ENCODE measurements at regions not wholly inside any gene's neighbourhood (a gene's known extent, or its start where the extent isn't known, plus 50 kb on each side); places are given as distances from the start of the nearest gene placed in this dataset.

- Histone ChIP-seq H3K36me3 (ENCODE audit: control insufficient read depth in 2 of 3, insufficient read depth in 3 of 3, low read length in 3 of 3) (no peaks in the 10 kb centered on the region), H3K27ac (ENCODE audit: low read depth in 2 of 2, low read length in 2 of 2) (no peak overlapping the region), H3K9me3 (ENCODE audit: control insufficient read depth in 2 of 3, insufficient read depth in 1 of 3, low read length in 3 of 3) (no peaks in the 10 kb centered on the region), H3K9ac (ENCODE audit: low read length in 3 of 3) (no peak overlapping the region), H3K4me3 (ENCODE audit: low read length in 3 of 3) (no peak overlapping the region), H3K27me3 (ENCODE audit: control insufficient read depth, insufficient read depth, low read length) (no peaks in the 10 kb centered on the region), H3K4me1 (ENCODE audit: control insufficient read depth in 2 of 3, insufficient read depth in 2 of 3, low read depth in 1 of 3, low read length in 3 of 3) (no peaks in the 10 kb centered on the region)
- intact Hi-C loops (cut with DNase I): no loop called here
- TF ChIP-seq, protein P1, sequence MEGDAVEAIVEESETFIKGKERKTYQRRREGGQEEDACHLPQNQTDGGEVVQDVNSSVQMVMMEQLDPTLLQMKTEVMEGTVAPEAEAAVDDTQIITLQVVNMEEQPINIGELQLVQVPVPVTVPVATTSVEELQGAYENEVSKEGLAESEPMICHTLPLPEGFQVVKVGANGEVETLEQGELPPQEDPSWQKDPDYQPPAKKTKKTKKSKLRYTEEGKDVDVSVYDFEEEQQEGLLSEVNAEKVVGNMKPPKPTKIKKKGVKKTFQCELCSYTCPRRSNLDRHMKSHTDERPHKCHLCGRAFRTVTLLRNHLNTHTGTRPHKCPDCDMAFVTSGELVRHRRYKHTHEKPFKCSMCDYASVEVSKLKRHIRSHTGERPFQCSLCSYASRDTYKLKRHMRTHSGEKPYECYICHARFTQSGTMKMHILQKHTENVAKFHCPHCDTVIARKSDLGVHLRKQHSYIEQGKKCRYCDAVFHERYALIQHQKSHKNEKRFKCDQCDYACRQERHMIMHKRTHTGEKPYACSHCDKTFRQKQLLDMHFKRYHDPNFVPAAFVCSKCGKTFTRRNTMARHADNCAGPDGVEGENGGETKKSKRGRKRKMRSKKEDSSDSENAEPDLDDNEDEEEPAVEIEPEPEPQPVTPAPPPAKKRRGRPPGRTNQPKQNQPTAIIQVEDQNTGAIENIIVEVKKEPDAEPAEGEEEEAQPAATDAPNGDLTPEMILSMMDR (IDR thresholded peaks at IDR 0.05; ENCODE audit: borderline replicate concordance, extremely low read depth, insufficient read depth): no peak
- DNase-seq (no peak), FAIRE-seq (no peak)
Observed at GRCh38 chr2:144702051-144702450, 182.1 kb upstream of the ZEB2 start.

GRCh38 chr2:144701259-144701658 is 181.3 kb upstream of the ZEB2 start:
- Histone ChIP-seq H3K27me3 (ENCODE audit: control insufficient read depth, insufficient read depth, low read length) (no peaks in the 10 kb centered on the region), H3K9ac (ENCODE audit: low read length in 3 of 3) (no peak overlapping the region), H3K36me3 (ENCODE audit: control insufficient read depth in 2 of 3, insufficient read depth in 3 of 3, low read length in 3 of 3) (no peaks in the 10 kb centered on the region), H3K4me3 (ENCODE audit: low read length in 3 of 3) (no peak overlapping the region), H3K27ac (ENCODE audit: low read depth in 2 of 2, low read length in 2 of 2) (no peak overlapping the region), H3K4me1 (ENCODE audit: control insufficient read depth in 2 of 3, insufficient read depth in 2 of 3, low read depth in 1 of 3, low read length in 3 of 3) (no peaks in the 10 kb centered on the region), H3K9me3 (ENCODE audit: control insufficient read depth in 2 of 3, insufficient read depth in 1 of 3, low read length in 3 of 3) (no peaks in the 10 kb centered on the region)
- intact Hi-C loops (cut with DNase I): no loop called here
- FAIRE-seq: no peak
- TF ChIP-seq, protein P1 (IDR thresholded peaks at IDR 0.05; ENCODE audit: borderline replicate concordance, extremely low read depth, insufficient read depth): no peak
- DNase-seq: no peak

- H3K9me3 ChIP-seq (ENCODE audit: control insufficient read depth in 2 of 3, insufficient read depth in 1 of 3, low read length in 3 of 3): no peaks in the 10 kb centered on the region
- no peak overlapping the region for H3K27ac ChIP-seq (ENCODE audit: low read depth in 2 of 2, low read length in 2 of 2)
- intact Hi-C loops (cut with DNase I): no loop called here
- no peaks in the 10 kb centered on the region for H3K4me1 ChIP-seq (ENCODE audit: control insufficient read depth in 2 of 3, insufficient read depth in 2 of 3, low read depth in 1 of 3, low read length in 3 of 3)
- no peak for FAIRE-seq
- H3K4me3 ChIP-seq (ENCODE audit: low read length in 3 of 3): no peak overlapping the region
- H3K36me3 ChIP-seq (ENCODE audit: control insufficient read depth in 2 of 3, insufficient read depth in 3 of 3, low read length in 3 of 3): no peaks in the 10 kb centered on the region
- no peak for DNase-seq
- no peak overlapping the region for H3K9ac ChIP-seq (ENCODE audit: low read length in 3 of 3)
- TF ChIP-seq, protein P1 (IDR thresholded peaks at IDR 0.05; ENCODE audit: borderline replicate concordance, extremely low read depth, insufficient read depth): no peak
- no peaks in the 10 kb centered on the region for H3K27me3 ChIP-seq (ENCODE audit: control insufficient read depth, insufficient read depth, low read length)
Observed at GRCh38 chr2:144698156-144698555, 178.2 kb upstream of the ZEB2 start.

DNA sequence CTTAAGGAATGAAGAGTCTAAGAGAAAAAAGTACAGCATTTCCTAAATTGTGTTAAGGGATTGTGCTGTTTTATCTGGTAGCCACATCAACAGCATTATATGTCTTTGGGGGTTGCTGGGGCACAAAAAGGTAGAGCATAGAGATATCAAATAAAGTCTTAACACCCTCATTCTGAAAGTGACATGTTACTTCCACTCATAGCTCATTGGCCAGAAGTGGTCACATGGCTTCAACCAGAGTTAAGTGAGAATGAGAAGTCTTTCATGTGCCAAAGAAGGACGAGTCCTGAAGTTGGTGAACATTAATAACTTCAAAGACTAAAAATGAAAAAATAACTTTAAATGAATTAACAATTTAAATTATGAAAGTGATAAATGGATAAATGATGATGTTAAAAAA is 175.7 kb upstream of the ZEB2 start:
- peak; percentile 51 for FAIRE-seq
- intact Hi-C loops (cut with DNase I): no loop called here

More for the DNA sequence above, 175.7 kb upstream of the ZEB2 start:
- TF ChIP-seq, protein P1 (IDR thresholded peaks at IDR 0.05; ENCODE audit: borderline replicate concordance, extremely low read depth, insufficient read depth): no peak
- Histone ChIP-seq H3K27me3 (ENCODE audit: control insufficient read depth, insufficient read depth, low read length) (no peaks in the 10 kb centered on the region), H3K36me3 (ENCODE audit: control insufficient read depth in 2 of 3, insufficient read depth in 3 of 3, low read length in 3 of 3) (no peaks in the 10 kb centered on the region), H3K27ac (ENCODE audit: low read depth in 2 of 2, low read length in 2 of 2) (no peak overlapping the region), H3K9ac (ENCODE audit: low read length in 3 of 3) (no peak overlapping the region), H3K4me1 (ENCODE audit: control insufficient read depth in 2 of 3, insufficient read depth in 2 of 3, low read depth in 1 of 3, low read length in 3 of 3) (no peaks in the 10 kb centered on the region), H3K4me3 (ENCODE audit: low read length in 3 of 3) (no peak overlapping the region), H3K9me3 (ENCODE audit: control insufficient read depth in 2 of 3, insufficient read depth in 1 of 3, low read length in 3 of 3) (no peaks in the 10 kb centered on the region)
- DNase-seq: no peak

Data from kidney (tissue), 13 donors.